ENCODE measurements at regions not wholly inside any gene's neighbourhood (a gene's known extent, or its start where the extent isn't known, plus 50 kb on each side); places are given as distances from the start of the nearest gene placed in this dataset.
"Not testable (repeated sequence)": the region's sequence is repeated elsewhere in the genome, so short reads cannot be mapped to it uniquely, and the experiment has no call there.

DNA sequence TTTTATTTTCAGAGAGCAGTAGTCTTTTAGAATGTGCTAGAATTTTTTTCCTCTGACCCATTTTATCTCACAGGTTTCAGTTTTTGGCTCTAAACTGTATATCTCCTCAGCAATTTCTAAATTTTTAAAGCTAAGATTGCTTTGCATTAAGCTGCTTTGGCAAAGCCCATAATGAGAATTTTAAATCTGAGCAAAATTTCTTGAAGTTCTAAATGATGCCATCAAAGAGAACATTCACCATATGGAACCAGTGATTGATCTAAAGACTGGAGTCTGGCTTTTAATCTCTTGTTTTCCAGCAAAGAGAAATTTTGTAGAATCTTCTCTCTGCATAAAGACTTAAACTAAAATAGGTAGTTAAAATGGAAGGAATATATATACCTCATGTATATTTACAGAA, 313.6 kb downstream of the TBC1D32 start:
- DNase-seq = no peak

DNA sequence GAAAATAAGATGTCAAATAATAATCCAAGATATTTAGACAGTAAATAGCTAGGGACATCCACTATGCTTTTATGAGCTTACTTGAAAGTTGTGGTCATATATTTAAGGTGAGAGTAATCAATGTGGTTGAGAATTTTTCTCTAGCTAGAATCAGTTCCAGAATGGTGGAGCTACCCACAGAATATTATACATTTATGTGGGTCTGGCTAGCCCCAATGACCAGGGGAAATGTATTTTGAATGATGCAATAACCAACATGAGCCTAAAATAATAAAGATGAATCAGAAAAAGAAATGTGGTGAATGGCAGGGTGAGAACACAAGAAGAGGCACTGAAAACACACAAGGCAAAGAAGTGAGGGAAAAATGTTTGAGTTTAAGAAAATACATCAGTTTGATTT, 325.7 kb downstream of the TBC1D32 start:
- DNase-seq = no peak

DNA sequence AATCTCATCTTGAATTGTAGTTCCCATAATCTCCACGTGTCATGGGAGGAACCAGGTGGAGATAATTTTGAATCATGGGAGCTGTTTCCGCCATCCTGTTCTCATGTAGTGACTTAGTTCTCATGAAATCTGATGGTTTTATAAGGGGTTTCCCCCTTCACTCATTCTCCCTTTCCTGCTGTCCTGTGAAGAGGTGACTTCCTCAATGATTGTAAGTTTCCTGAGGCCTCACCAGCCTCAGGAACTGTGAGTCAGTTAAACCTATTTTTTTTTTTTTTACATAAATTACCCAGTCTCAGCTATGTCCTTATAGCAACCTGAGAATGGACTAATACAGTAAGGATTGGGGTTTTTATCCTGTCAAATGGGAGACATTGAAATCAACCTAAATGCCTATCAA, 328.3 kb downstream of the TBC1D32 start:
- no peak for DNase-seq

DNA sequence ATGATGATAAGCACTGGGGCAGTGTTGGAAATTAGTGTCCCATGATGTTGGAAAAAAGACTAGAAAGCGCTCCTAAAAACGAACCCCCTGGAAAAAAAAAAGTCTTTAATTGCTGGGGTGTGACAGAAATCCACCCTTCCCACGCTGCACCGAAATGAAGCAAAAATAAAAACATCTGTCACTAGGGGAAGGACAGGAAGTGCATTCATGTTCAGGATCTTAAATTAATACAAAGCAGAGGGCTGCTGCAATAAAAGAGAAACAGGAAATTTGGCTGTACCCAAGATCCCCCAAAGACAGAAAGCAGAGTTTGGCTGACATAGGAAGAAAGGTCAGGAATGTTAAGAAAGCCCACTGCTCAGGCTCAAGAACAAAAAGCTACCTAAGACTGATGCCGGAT, 333.9 kb downstream of the TBC1D32 start:
- DNase-seq = no peak

DNA sequence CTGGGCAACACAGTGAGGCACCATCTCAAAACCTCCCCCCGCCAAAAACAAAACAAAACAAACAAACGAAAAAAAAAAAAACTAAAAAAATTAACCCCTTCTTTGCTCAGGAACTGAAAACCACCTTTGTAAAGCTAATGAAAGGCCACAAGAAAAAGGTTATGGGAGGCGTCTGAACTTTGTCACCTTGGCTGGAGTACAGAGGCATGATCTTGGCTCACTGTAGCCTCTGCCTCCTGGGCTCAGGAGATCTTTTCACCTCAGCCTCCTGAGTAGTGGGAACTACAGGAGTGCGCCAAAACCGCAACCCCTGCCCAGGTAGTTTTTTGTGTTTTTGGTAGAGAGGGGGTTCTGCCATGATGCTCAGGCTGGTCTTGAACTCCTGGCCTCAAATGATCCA, 337.9 kb downstream of the TBC1D32 start:
- no peak for DNase-seq

DNA sequence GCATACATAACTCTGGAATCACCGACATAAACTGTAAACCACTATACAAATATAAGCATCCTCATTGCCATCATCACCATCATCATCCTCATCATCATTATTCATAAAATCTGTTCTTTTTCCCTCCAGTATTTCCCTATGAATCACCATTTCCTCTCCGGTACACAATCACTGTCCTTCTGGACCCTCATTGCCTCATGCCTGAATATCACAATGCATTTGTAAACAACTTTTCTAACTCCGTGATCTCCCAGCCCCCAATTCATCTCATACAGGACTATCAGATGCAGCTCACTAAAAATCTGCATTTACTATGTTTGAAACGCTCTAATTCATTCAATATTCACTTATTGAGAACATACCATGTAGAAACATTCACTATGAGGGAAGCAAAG, 339.7 kb downstream of the TBC1D32 start:
- DNase-seq = no peak

DNA sequence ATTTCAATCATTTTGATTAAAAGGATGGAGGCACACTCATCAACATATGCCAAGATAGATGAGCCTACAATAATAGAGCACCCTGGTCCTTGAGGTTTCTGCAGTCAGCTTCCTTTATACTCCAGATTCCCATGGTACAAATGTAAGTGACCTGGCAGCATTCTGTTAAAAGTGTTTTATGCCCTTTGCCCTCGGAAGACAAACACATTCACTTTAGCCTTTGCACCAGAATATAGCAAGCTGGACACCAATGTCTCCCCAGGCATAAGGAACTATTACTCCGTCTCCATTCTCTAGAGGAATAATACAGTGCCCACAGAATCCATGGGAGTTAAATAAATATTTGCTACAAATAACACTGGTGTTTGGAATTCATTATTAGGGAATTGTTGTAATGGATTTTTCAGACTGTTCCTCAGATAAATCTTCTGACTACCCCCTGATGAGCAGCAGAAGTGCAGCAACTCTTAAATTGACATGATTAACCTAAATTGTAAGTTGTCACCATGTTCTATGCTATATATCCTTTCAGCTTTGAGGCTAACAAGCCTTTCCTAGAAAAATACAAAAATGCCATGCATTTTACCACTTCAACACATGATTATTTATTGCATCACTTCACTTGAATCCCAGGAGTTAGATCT, 340.2 kb downstream of the TBC1D32 start:
- DNase-seq = no peak

DNA sequence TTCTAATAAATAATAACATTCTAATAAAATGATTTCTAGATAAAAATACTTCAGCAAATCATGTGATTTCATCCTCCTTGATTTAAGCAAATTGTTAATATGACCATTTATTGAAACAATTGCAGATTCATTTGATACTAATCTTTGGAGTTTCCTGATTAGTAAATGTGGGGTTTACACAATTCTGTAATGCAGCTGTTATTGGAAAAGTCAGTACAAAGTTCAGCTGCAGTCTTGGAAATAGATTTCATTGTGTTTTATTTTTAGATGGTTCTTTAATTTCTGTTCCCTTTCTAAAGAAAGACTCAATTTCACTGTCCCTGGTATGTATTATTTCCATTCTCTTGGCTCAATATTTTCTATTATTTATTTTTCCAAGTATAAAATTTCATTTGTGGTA, 342.0 kb downstream of the TBC1D32 start:
- no peak for DNase-seq

DNA sequence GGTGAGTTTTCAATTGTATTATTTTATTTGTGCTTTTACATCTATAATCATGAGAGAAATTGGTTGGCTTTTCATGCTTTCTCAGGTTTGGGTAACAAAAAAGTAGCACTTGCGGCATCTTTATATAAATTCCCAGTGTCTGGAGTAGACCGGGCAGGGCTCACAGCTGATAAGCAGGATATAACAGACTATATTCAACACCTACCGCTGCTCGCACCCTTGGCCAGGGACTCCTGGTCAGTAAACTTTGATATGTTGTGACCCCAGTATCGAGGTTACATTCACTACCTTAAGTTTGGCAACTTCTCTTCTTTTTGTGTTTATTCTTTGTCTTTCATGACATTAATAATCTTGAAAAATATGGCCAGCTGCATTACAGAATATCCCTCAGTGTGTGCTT, 343.4 kb downstream of the TBC1D32 start:
- DNase-seq = no peak

DNA sequence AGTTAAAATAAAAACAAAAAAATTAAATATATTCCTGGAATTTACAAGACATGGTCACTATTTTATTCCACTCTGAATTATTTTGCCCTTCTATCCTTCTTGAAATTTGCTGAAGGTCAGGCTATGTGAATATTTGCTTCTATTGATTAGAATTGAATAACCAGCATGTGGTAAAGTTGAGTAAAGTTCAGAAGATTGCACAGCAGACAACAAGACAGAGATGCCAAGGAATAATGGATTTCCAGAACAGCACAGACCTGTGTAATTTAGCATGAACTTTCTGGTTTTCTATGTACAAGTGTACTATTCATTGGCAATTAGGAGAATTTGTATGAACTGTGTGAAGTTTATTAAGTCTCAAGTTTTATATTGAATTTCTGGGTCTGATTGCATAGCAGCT, 352.4 kb downstream of the TBC1D32 start:
- no peak for DNase-seq

DNA sequence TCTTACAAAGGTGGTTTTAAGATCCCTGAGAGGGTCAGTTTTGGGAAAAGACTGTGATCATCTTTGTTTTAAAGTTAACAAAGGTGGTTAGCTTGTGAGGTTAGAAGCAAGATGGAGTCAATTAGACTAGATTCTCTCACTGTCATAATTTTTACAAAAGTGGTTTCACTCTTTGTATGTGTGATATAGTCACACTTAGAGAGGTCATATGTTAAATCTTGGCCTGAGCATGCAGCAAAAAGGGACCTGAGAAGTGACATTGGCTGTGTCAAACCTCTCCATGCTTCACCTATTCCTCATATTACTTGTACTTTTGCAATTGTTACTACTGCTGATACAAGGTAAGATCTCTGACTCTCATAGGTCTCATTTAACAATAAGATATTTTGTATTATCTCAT, 368.0 kb downstream of the TBC1D32 start:
- no peak for DNase-seq

DNA sequence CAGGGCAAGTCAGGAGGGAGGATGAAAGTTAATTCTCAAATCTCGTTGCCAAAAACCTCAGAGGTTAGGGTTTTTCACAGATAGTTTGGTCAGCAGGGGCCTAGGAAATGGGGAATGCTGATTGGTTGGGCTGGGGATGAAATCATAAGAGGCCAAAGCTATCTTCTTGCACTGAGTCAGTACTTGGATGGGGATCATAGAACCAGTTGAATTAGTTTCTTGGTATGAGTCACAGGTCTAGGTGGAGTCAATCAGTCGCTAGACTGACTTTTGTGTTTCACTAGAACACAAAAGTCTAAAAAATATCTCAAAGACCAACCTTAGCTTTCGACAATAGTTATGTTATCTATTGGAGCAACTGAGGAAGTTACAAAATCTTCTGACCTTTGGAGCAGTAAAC, 368.5 kb downstream of the TBC1D32 start:
- DNase-seq = no peak

DNA sequence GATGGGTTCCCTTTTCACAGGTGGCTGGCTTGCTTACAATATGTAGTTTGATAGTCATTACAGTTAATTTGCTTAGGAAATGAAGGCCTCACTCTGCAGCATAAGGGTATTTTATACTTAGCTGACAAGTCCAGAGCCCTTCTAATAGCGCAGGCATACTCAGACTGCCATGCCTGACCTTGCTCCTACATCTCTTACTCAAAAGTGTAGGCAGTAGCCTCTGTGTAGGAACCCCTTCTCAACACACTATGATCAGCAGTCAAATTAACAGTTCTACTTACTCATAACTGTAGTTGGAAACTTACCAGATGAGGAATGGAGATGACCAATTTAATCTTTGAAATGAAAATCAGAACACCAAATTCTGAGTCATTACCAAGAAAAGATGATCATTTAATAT, 373.5 kb downstream of the TBC1D32 start:
- no peak for DNase-seq

DNA sequence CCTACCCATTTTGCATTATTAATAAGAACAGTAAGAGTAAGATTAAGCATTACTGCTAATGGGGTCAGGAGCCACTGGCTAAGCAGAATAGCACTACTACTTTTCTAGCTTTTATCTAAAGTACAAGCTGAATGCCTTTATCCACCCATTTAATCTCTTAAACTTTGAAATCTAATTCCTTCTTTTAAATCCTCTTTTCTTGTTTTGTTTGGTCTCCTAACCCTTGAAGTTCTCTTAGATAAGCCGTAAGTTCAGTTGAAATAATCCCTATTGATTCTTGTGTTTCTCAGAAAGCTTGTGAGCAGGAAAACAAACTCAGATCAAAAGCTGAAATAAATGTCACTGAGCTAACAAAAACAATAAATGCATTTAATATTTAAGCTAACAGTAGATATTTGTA, 380.2 kb downstream of the TBC1D32 start:
- no peak for DNase-seq

DNA sequence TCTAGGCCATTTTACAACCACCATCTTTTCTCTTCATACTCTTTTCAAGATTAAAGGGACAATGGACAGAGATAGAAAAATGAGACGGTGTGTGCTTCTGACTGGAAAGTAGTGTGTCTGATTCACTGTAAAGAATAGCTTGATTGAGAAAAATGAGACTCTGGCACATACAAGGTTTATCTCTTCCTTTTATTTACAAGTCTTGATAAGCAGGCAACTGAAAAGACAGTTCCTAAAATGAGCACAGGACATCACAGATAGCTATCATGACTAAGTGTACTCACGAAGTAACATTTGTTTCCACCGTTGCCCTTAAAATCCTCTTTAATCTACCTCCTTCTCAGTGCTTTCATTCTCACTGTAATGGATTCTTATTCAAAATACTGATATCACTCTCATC, 383.0 kb downstream of the TBC1D32 start:
- no peak for DNase-seq

DNA sequence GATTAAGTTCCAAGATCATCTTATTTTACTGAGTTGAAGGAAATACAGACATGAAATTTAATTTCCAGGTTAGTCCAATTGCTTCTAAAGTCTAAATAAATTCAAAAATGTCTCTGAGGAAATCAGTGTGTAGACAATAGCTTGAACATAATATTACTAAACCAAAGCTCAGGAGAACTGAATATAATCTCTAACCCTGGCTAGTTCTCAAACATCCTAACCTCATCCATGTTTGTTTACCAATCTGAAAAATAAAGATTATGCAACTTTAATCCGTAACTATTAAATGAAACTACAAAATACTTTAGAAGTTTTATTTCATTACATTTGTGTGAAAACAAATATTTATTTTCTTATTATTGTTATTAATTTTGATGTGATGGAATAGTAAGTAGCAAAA, 387.2 kb downstream of the TBC1D32 start:
- no peak for DNase-seq

DNA sequence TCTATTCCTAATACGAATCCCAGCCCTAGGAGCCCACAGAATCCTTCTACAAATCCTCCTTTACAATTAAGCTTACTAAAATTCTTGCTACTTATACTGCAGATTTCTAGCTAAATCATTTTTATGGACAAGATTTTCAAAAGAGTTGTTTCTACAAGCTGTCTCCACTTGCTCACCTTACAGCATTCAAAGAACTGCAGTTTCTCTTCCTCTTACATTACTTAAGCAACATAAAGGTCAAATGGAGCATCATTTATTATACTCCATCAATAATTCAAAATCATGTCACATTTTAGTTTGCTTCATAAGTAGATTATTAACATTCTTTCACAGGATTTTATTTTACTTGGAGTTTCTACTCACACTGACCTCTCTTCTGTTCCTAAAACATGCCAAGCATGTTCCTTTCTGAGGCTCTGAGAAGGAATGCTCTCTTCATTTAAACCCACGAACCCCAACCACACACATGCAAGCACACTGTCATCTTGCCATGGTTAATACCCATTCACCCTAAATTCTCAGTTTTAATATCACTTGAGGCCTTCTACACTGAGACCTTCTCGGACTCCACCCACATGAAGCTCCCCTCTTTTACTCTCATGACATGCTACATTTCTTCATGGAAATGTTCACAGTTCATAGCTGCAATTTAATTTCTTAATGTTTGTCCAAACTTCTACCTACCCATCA, 388.2 kb downstream of the TBC1D32 start:
- DNase-seq = no peak

DNA sequence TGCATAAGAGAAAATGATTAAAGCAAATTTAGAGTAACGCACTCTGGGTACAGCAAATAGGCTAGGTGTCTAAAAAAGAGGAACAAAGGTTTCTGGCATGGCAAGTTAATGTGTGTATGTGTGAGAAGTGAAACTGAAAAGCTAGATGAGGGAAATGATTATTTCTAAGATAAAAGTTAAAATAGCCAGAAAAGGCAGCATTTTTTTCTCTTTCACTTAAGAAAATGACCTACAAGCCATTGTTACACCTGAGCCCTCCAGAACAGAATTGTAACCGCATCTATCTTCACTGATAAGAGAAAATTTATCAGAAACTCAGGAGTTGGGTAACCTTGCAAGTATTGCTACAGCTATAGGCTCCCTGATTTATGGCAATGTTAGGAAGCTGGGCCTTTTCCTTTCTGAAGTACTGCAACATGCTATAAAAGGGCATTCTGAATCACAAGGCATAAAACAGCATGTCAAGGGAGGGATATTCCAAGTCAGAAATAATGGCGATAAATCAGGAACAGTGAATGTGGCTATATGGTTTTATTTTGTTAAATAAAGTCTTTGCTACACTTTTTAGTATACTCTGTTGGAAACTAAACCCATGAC, 395.3 kb downstream of the TBC1D32 start:
- no peak for DNase-seq

DNA sequence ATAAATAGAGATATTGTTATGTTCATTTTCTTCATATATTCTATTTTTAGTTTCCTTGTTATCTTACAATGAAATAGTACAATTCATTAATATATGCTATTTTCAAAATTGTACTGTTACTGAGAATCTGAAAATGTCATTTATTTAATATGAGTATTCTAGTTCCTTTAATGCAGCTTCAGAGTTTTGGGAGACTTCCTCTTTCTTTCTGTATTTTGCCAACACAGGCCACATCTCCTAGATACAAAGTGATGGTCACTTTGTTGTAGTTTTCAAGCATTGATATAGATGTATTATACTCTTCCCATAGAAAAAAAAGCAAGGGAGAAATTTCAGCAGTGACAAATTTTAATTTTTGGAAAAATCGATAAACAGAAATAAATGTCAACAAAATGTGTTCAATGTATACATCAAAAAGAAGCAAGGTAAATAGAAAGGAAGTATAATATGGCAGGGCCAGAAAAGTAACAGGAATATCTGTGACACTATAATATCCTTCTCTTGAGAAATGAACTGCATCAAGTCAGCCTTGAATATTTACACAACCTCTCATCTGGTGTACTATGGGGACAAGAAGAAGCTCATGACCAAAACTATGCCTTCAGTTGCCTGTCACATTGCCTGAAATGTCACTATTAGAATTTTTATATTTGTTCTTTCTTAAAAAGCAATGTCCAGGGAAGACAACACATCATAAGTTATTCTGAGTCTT, 396.0 kb downstream of the TBC1D32 start:
- no peak for DNase-seq

DNA sequence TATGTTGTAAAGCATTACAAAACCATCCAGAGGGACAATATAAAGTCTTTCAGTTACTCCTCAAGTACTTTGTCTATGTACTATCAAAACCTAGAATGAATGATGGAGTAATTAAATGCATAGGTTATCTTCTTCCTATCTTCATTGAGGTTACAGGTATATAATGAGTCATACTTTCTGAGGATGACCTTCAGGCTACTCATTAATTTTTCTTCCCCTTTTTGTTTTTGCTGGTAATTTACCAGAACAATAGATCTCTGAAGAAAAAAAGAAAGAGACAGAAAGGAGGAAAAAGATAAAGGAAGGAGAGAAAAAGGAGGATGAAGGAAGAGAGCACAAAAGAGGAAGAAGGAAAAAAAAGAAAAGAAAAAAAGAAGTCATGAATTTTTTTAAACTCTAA, 398.4 kb downstream of the TBC1D32 start:
- no peak for DNase-seq

DNA sequence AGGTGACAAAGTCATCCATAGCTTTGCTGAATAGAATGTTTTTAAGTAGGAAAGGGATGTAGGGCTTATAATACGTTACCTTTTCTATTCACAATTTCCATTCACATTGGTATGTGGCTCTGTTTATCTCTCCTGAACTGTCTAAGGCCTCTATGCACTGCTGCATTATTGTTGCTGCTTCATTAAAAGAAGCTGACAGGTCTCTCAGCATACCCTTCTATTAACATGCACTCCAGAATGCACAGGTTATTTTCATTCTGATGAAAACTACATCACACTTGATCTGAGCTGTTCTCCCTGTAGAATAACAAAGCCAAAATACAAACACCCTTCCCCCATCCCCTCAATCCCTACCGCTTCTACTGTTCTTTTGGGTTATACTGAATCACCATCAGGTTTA, 399.3 kb downstream of the TBC1D32 start:
- DNase-seq = no peak

DNA sequence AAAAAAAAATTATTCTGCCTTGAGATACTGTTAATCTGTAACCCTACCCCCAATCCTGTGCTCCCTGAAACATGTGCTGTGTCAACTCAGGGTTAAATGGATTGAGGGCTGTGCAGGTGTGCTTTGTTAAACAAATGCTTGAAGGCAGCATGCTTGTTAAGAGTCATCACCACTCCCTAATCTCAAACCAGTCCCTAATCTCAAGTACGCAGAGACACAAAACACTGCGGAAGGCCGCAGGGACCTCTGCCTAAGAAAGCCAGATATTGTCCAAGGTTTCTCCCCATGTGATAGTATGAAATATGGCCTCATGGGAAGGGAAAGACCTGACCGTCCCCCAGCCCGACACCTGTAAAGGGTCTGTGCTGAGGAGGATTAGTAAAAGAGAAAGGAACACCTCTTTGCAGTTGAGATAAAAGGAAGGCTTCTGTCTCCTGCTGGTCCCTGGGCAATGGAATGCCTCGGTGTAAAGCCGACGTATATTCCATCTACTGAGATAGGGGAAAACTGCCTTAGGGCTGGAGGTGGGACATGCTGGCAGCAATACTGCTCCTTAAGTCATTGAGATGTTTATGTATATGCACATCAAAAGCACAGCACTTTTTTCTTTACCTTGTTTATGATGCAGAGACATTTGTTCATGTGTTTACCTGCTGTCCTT, 402.6 kb downstream of the TBC1D32 start:
- not testable (repeated sequence) for DNase-seq

DNA sequence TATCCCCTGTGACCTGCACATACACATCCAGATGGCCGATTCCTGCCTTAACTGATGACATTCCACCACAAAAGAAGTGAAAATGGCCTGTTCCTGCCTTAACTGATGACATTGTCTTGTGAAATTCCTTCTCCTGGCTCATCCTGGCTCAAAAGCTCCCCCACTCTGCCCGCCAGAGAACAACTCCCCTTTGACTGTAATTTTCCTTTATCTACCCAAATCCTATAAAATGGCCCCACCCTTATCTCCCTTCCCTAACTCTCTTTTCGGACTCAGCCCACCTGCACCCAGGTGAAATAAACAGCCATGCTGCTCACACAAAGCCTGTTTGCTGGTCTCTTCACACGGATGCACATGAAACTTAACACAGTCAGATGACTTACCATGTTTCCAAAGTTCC, 403.8 kb downstream of the TBC1D32 start:
- DNase-seq = not testable (repeated sequence)

DNA sequence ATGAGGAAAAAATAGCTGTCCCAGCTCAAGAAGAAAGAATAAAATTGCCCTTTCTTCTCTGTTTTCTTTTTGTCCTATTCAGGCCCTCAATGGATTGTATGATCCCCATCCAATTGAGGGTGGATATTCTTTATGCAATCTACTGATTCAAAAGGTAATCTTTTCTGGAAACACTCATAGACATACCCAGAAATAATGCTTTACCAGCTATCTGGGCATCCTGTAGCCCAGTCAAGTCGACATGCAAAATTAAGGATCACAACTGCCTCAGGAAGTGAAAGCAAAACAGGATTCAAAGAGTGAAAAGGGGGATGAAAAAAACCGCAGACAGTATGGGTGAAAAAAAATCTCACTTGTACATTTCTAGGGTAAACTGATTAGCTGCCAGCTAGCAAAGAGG, 410.1 kb downstream of the TBC1D32 start:
- no peak for DNase-seq
